ENCODE measurements at regions not wholly inside any gene's neighbourhood (a gene's known extent, or its start where the extent isn't known, plus 50 kb on each side); places are given as distances from the start of the nearest gene placed in this dataset.
"Not testable (repeated sequence)": the region's sequence is repeated elsewhere in the genome, so short reads cannot be mapped to it uniquely, and the experiment has no call there.

- ATAC-seq = no peak
Measured at GRCh38 chr6:119430805-119431204, 81.2 kb upstream of the MAN1A1 start.

- ATAC-seq = no peak
Measured at GRCh38 chr6:119428633-119429032, 79.1 kb upstream of the MAN1A1 start.

- no peak for ATAC-seq
Measured at GRCh38 chr6:119426619-119427018, 77.1 kb upstream of the MAN1A1 start.

- ATAC-seq = no peak
Measured at GRCh38 chr6:119423996-119424395, 74.4 kb upstream of the MAN1A1 start.

- ATAC-seq = not testable (repeated sequence)
Measured at GRCh38 chr6:119418084-119418483, 68.5 kb upstream of the MAN1A1 start.

GRCh38 chr6:119407156-119407555, 57.6 kb upstream of the MAN1A1 start:
- no peak for ATAC-seq

GRCh38 chr6:119405114-119405513, 55.6 kb upstream of the MAN1A1 start:
- ATAC-seq = not testable (repeated sequence)

Data from activated CD4-positive, CD25-positive, alpha-beta regulatory T cell treated with anti-CD3 and anti-CD28 coated beads, Interleukin-2, amount 50 U/mL, for 24 hours (primary cell).